ENCODE measurements at regions not wholly inside any gene's neighbourhood (a gene's known extent, or its start where the extent isn't known, plus 50 kb on each side); places are given as distances from the start of the nearest gene placed in this dataset.

DNA sequence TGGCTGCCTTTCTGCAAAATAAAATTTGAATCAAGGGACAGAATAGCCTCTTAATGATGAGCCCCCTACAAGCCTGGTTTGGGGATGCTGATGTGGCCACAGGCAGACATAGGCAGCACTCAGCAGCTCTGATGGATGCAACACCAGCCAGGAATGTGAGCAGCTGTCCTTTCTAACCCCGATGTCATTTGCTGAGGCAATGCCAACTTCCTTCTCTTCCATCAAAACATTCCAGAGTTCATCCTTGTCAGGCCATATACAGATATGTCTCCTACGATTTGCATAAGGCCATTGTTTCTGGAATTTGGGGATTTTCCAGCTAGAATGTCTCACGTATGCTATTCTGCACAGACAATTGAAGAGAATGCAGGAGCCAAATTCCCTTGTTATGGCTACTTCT is 52.1 kb upstream of the MYOCD start:
- TF ChIP-seq, protein P1, sequence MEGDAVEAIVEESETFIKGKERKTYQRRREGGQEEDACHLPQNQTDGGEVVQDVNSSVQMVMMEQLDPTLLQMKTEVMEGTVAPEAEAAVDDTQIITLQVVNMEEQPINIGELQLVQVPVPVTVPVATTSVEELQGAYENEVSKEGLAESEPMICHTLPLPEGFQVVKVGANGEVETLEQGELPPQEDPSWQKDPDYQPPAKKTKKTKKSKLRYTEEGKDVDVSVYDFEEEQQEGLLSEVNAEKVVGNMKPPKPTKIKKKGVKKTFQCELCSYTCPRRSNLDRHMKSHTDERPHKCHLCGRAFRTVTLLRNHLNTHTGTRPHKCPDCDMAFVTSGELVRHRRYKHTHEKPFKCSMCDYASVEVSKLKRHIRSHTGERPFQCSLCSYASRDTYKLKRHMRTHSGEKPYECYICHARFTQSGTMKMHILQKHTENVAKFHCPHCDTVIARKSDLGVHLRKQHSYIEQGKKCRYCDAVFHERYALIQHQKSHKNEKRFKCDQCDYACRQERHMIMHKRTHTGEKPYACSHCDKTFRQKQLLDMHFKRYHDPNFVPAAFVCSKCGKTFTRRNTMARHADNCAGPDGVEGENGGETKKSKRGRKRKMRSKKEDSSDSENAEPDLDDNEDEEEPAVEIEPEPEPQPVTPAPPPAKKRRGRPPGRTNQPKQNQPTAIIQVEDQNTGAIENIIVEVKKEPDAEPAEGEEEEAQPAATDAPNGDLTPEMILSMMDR (conservative IDR thresholded peaks at IDR 0.05), result no peak
- no peak for TF ChIP-seq ZFX (IDR thresholded peaks at IDR 0.05)

All from C4-2B (cell line).